Tibial nerve (tissue), 4 donors: ENCODE measurements at regions not wholly inside any gene's neighbourhood (a gene's known extent, or its start where the extent isn't known, plus 50 kb on each side); places are given as distances from the start of the nearest gene placed in this dataset.
A peak's percentile ranks its signal among the peaks of the same experiment; 100 is the strongest.

Source experiments
- DNase-seq, 2 donors: peaks; one replicate each; pipeline ENCODE4 v3.0.0-alpha.2; 2019; ENCODE audit warnings: low spot score in 2 of 2
- H3K27ac ChIP-seq, 4 donors: fragments of 200-600 bp; sonication (generic) in 3 of 4; one replicate each; pipeline ENCODE4 v1.5.1; 2017 to 2019; ENCODE audit warnings: mild to moderate bottlenecking in 1 of 4
- H3K27me3 ChIP-seq, 2 donors: fragments of 200-600 bp; sonication (generic) in 1 of 2; one replicate each; pipeline versions ENCODE4 v1.5.1 to v1.6.0; 2017 to 2019
- H3K36me3 ChIP-seq, 3 donors: fragments of 200-600 bp; sonication (generic); one replicate each; pipeline ENCODE4 v1.5.1; 2018 to 2019
- H3K4me1 ChIP-seq, 4 donors: fragments of 200-600 bp; sonication (generic) in 3 of 4; one replicate each; pipeline ENCODE4 v1.5.1; 2017 to 2019
- H3K4me3 ChIP-seq, 4 donors: fragments of 200-600 bp; sonication (generic) in 3 of 4; one replicate each; pipeline ENCODE4 v1.5.1; 2017 to 2019; ENCODE audit warnings: mild to moderate bottlenecking in 1 of 4, moderate library complexity in 1 of 4
- H3K9me3 ChIP-seq, 4 donors: fragments of 200-600 bp; sonication (generic) in 3 of 4; one replicate each; pipeline ENCODE4 v1.5.1; 2017 to 2019
- CTCF ChIP-seq, 5 experiments: fragments of 200-600 bp in 3 of 5; fragments of 450-650 bp in 2 of 5; sonication (generic) in 3 of 5; IDR thresholded peaks; one replicate each; pipeline ENCODE4 v1.5.1; 2016 to 2019; ENCODE audit warnings: antibody characterized with exemption in 5 of 5, mild to moderate bottlenecking in 3 of 5, moderate library complexity in 2 of 5
- EP300 ChIP-seq, 2 donors: sonication (generic); formaldehyde crosslinking; IDR thresholded peaks; one replicate each; pipeline ENCODE4 v1.6.1; 2017; ENCODE audit warnings: antibody characterized with exemption in 2 of 2, mild to moderate bottlenecking in 1 of 2
- POLR2A ChIP-seq, 2 donors: fragments of 450-650 bp; IDR thresholded peaks; one replicate each; pipeline ENCODE4 v1.6.1; 2017; ENCODE audit warnings: antibody characterized with exemption in 2 of 2, mild to moderate bottlenecking in 2 of 2, moderate library complexity in 2 of 2
- WGBS, 2 donors: methylation state at CpG; one replicate each; pipeline ENCODE4 v1.1.5; 2018; 5-methylcytosine and 5-hydroxymethylcytosine counted together

GRCh38 chr17:68812876-68813584, 142.2 kb downstream of the ABCA8 start:
- no peak for DNase-seq
- Histone ChIP-seq H3K27ac (peak overlapping the region in 1 of 4 donors; percentile 4), H3K4me1 (peaks cover 0 to 26% (median 5%) of the 10 kb centered on the region in 4 donors), H3K27me3 (no peaks in the 10 kb centered on the region), H3K4me3 (no peak overlapping the region), H3K36me3 (no peaks in the 10 kb centered on the region), H3K9me3 (peaks cover 0 to 7% (median 0%) of the 10 kb centered on the region in 4 donors)
- TF ChIP-seq EP300 (IDR thresholded peaks at IDR 0.05) (peak in 1 of 2 donors; percentile 12), POLR2A (IDR thresholded peaks at IDR 0.05) (no peak), CTCF (IDR thresholded peaks at IDR 0.05) (no peak)
- WGBS, 2 donors = 20 to 21% methylated on average over 1 of the region's 1 CpG

- no peak overlapping the region for H3K4me3 ChIP-seq
- H3K4me1 ChIP-seq = peaks cover 0 to 34% (median 9%) of the 10 kb centered on the region in 4 donors
- H3K9me3 ChIP-seq = peaks cover 0 to 7% (median 0%) of the 10 kb centered on the region in 4 donors
- H3K27ac ChIP-seq = peak overlapping the region in 1 of 4 donors; percentile 14
- no peaks in the 10 kb centered on the region for H3K36me3 ChIP-seq
- WGBS, 2 donors = 82 to 90% methylated on average over 2 of the region's 2 CpGs
- DNase-seq = no peak
- no peaks in the 10 kb centered on the region for H3K27me3 ChIP-seq
- TF ChIP-seq EP300 (IDR thresholded peaks at IDR 0.05) (no peak), CTCF (IDR thresholded peaks at IDR 0.05) (no peak), POLR2A (IDR thresholded peaks at IDR 0.05) (no peak)
Observed at GRCh38 chr17:68809148-68809547, 146.0 kb downstream of the ABCA8 start.

- H3K27ac ChIP-seq = peak overlapping the region in 1 of 4 donors; percentile 14
- H3K4me3 ChIP-seq = no peak overlapping the region
- no peak for DNase-seq
- WGBS, 2 donors = 56 to 72% methylated on average over 2 of the region's 2 CpGs
- peaks cover 0 to 7% (median 0%) of the 10 kb centered on the region in 4 donors for H3K9me3 ChIP-seq
- H3K4me1 ChIP-seq = peaks cover 0 to 33% (median 9%) of the 10 kb centered on the region in 4 donors
- H3K36me3 ChIP-seq = no peaks in the 10 kb centered on the region
- TF ChIP-seq CTCF (IDR thresholded peaks at IDR 0.05) = no peak
- TF ChIP-seq EP300 (IDR thresholded peaks at IDR 0.05) = no peak
- no peaks in the 10 kb centered on the region for H3K27me3 ChIP-seq
Observed at GRCh38 chr17:68807998-68808772, 147.0 kb downstream of the ABCA8 start.

- H3K9me3 ChIP-seq = no peaks in the 10 kb centered on the region
- H3K4me1 ChIP-seq = peaks cover 0 to 26% (median 9%) of the 10 kb centered on the region in 4 donors
- no peak overlapping the region for H3K4me3 ChIP-seq
- no peak overlapping the region for H3K27ac ChIP-seq
- TF ChIP-seq POLR2A (IDR thresholded peaks at IDR 0.05) = no peak
- TF ChIP-seq EP300 (IDR thresholded peaks at IDR 0.05) = no peak
- no peak for TF ChIP-seq CTCF (IDR thresholded peaks at IDR 0.05)
- 89 to 96% methylated on average over 1 of the region's 1 CpG for WGBS, 2 donors
- no peak for DNase-seq
- no peaks in the 10 kb centered on the region for H3K36me3 ChIP-seq
- H3K27me3 ChIP-seq = no peaks in the 10 kb centered on the region
Observed at GRCh38 chr17:68805609-68806008, 149.6 kb downstream of the ABCA8 start.
